ENCODE measurements at regions not wholly inside any gene's neighbourhood (a gene's known extent, or its start where the extent isn't known, plus 50 kb on each side); places are given as distances from the start of the nearest gene placed in this dataset.

DNA sequence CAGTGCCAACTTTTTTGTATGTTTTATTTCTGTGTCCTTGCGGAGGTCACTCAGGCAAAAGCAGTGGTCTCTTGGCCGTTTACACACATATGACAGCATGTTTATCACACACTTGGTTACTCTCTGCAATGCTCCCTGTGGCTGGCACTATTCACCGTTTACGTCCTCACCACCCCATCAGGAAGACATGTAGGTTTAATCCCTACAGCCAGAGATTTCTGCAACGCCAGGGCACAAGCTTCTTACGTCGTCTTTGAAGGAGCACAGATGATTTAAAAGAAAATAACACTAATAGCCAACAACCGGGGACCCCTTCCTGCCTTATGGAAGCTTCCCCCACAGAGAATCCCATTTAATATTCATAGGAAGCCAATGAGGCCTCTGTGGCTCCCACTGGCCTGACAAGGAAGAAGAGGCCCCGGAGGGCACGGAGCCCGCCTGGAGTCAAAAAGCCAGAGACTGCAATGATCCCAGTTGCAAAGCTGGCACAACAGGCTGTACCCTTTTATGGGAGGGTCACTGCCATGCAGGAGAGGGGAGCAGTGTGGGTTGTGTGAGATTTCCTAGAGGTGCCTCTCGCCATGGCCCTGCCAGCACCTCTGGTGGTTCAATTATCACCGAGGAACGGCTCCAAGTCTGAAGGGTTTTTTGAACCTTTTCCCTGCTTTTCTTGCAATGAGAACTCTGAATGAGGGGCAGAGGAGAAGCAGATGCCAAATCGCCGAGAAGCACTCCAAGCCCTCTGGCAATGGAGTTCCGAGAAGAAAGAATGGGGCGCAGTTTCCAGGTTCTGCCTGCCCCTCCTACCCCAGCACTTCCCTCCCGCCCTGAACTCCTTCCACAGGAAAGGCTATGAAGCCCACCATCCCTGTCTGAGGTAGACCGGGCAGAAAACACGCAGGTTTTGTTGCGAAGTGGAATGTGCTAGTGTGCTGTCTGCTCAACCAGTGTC is 96.2 kb downstream of the THBS2 start:
- TF ChIP-seq TCF12 (IDR thresholded peaks at IDR 0.05; ENCODE audit: low read depth), result no peak
- TF ChIP-seq EP300 (IDR thresholded peaks at IDR 0.05; ENCODE audit: borderline replicate concordance), result no peak
- TF ChIP-seq TEAD4 (IDR thresholded peaks at IDR 0.05), result no peak
- TF ChIP-seq ZBTB7A (IDR thresholded peaks at IDR 0.05; ENCODE audit: low read depth), result no peak
- TF ChIP-seq, protein P1, sequence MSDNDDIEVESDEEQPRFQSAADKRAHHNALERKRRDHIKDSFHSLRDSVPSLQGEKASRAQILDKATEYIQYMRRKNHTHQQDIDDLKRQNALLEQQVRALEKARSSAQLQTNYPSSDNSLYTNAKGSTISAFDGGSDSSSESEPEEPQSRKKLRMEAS (IDR thresholded peaks at IDR 0.05), result no peak
